ENCODE measurements at regions not wholly inside any gene's neighbourhood (a gene's known extent, or its start where the extent isn't known, plus 50 kb on each side); places are given as distances from the start of the nearest gene placed in this dataset.

DNA sequence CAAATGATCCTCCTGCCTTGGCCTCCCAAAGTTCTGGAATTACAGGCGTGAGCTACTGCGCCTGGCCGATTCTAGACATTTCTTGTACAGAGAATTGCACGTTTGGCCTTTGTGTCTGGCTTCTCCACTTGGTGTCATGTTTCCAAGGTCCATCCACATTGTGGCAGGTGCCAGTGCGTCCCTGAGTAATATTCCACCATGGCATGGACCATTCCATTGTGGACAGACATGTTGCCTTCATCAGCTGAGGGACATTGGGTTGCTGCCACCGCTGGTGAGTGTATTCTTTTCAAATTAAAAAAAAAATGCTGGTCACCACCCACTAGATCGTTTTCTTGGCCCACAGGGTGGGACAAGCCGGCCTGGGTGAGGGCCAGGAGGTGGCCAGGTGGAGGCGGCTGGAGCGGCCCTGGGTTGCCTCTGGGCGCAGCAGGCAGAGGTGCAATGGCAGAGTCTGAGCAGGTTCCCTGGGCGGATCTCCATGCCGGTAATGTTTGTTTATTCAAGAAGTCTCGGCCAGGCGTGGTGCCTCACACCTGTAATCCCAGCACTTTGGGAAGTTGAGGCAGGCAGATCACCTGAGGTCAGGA lies 274.1 kb downstream of the SEC14L1 start:
- H3K4me1 ChIP-seq (ENCODE audit: control insufficient read depth, insufficient read depth, low read length): peaks cover 67% of the 10 kb centered on the region
- H3K9ac ChIP-seq (ENCODE audit: low read length): no peak overlapping the region
- H3K9me3 ChIP-seq (ENCODE audit: control insufficient read depth, low read length): no peaks in the 10 kb centered on the region
- no peak overlapping the region for H3K4me3 ChIP-seq (ENCODE audit: low read length)
- no peaks in the 10 kb centered on the region for H3K27me3 ChIP-seq (ENCODE audit: control insufficient read depth, insufficient read depth, low read length)
- no peaks in the 10 kb centered on the region for H3K36me3 ChIP-seq (ENCODE audit: control insufficient read depth, insufficient read depth, low read length)

DNA sequence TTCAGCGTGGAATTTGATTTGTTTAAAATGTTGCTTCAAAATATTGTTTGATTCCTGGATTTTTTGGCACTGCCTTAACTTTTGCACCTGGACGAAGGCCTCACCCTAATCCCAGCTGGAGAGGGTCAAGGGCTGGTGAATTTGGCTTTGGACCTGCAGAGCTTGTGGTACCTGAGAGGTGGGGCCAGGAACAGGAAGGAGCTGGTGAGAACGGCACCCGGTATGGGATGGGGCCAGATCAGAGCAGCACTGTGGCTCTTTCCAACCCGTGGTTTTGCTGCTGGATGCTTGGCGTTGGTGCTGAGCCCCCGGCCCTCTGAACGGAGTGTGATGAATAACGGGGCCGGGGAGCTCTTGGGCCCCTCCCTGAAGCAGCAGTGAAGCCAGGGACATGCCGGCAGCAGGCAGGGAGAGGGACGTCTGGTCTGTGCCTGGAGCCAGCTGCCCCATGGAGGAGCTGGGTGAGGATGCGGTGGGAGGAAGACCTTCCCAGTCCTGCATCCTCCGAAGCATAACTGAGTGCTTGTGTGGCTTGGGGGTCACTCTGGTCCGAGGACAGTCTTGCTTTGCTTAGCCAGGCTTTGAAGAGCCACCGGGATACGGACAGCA lies 275.4 kb downstream of the SEC14L1 start:
- Histone ChIP-seq H3K36me3 (ENCODE audit: control insufficient read depth, insufficient read depth, low read length) (no peaks in the 10 kb centered on the region), H3K4me3 (ENCODE audit: low read length) (no peak overlapping the region), H3K27me3 (ENCODE audit: control insufficient read depth, insufficient read depth, low read length) (no peaks in the 10 kb centered on the region), H3K9ac (ENCODE audit: low read length) (no peak overlapping the region), H3K4me1 (ENCODE audit: control insufficient read depth, insufficient read depth, low read length) (peaks cover 67% of the 10 kb centered on the region), H3K9me3 (ENCODE audit: control insufficient read depth, low read length) (no peaks in the 10 kb centered on the region)

DNA sequence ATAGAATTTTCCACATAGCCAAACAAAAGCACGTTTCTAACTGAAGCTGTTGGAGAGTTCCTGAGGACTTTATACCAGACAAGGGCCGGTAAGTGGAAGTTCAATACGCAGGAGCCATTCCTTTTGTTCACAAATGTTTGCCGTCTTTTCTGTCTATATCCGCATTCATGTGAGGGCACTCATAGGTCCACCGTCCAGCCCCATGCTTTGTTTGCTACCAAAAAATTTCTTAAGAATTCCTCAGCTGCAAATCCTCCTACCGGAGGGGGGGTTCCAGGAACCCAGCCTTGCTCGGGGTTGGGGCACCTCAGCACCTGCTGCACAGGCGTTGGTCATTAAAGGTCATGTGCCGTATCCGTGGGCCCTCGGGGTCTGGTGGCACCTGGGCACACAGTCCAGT lies 276.8 kb downstream of the SEC14L1 start:
- peaks cover 71% of the 10 kb centered on the region for H3K4me1 ChIP-seq (ENCODE audit: control insufficient read depth, insufficient read depth, low read length)
- H3K27me3 ChIP-seq (ENCODE audit: control insufficient read depth, insufficient read depth, low read length): no peaks in the 10 kb centered on the region
- H3K36me3 ChIP-seq (ENCODE audit: control insufficient read depth, insufficient read depth, low read length): no peaks in the 10 kb centered on the region
- H3K4me3 ChIP-seq (ENCODE audit: low read length): no peak overlapping the region
- no peaks in the 10 kb centered on the region for H3K9me3 ChIP-seq (ENCODE audit: control insufficient read depth, low read length)
- H3K9ac ChIP-seq (ENCODE audit: low read length): no peak overlapping the region

DNA sequence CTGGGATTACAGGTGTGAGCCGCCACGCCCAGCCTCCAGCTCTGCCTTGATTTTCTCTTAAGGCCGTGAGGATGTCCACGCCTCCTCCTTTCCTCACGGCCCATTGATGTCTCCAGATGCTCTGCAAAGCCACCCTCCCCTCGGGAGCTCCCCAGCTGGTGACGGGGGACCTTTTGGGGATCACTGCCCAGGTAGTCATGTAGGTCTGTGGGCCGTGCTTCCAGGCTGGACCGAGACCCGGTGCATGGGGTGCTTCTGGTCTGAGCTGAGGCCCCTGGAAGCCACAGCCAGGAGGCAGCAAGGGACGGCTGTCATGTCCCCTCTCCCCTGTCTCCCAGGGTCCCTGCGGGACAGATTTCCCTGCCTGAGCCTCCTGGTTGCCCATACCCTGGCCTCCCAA lies 277.8 kb downstream of the SEC14L1 start:
- no peaks in the 10 kb centered on the region for H3K27me3 ChIP-seq (ENCODE audit: control insufficient read depth, insufficient read depth, low read length)
- H3K36me3 ChIP-seq (ENCODE audit: control insufficient read depth, insufficient read depth, low read length): no peaks in the 10 kb centered on the region
- H3K9me3 ChIP-seq (ENCODE audit: control insufficient read depth, low read length): no peaks in the 10 kb centered on the region
- no peak overlapping the region for H3K4me3 ChIP-seq (ENCODE audit: low read length)
- peaks cover 78% of the 10 kb centered on the region for H3K4me1 ChIP-seq (ENCODE audit: control insufficient read depth, insufficient read depth, low read length)
- H3K9ac ChIP-seq (ENCODE audit: low read length): no peak overlapping the region

DNA sequence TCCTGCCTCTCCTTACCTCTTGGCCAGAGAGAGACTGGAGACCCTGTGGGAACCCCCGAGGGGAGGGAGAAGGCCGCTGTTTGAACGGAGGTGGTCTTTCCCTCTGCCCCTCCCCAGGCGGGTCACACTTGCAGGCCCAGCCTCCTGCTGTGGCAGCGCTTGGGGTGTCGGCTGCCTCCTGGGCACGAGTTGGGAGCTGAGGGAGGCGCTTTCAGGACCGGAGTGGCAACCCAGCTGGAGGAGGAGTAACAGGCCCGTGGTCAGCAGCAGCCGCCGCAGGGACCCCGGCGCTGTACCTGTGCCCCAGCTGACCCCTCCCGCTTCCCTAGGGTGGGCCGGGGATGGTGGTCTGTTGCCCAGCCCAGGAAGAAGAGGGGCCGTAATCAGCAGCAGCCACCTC lies 278.3 kb downstream of the SEC14L1 start:
- Histone ChIP-seq H3K36me3 (ENCODE audit: control insufficient read depth, insufficient read depth, low read length) (no peaks in the 10 kb centered on the region), H3K27me3 (ENCODE audit: control insufficient read depth, insufficient read depth, low read length) (no peaks in the 10 kb centered on the region), H3K4me1 (ENCODE audit: control insufficient read depth, insufficient read depth, low read length) (peaks cover 82% of the 10 kb centered on the region), H3K9ac (ENCODE audit: low read length) (no peak overlapping the region), H3K4me3 (ENCODE audit: low read length) (no peak overlapping the region), H3K9me3 (ENCODE audit: control insufficient read depth, low read length) (no peaks in the 10 kb centered on the region)

DNA sequence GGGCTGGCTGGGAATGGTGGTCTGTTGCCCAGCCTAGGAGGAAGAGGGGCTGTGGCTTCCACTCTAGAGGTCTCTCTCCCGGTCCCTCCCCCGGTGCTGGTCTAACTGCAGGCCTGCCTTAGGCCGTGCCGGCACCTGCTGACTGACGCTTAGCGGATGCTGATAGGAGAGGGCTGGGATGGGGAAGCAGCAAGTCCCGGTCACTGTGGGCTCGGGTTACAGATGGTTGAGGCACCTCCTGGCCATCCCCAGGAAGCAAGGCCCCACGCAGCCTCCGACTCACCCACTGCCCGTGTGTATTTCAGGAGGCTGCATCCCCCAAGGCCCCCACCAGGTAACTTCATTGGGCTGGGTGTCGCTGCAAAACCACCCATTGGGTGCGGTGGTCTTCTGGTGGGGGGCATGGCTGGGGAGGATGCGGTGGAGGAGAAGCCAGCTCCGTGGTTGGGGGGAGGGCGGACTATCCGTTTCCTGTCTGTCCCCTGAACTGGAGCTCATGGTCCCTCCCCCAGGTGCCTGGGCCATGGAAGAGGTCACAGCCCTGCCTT lies 278.9 kb downstream of the SEC14L1 start:
- Histone ChIP-seq H3K9me3 (ENCODE audit: control insufficient read depth, low read length) (no peaks in the 10 kb centered on the region), H3K36me3 (ENCODE audit: control insufficient read depth, insufficient read depth, low read length) (no peaks in the 10 kb centered on the region), H3K9ac (ENCODE audit: low read length) (no peak overlapping the region), H3K27me3 (ENCODE audit: control insufficient read depth, insufficient read depth, low read length) (no peaks in the 10 kb centered on the region), H3K4me1 (ENCODE audit: control insufficient read depth, insufficient read depth, low read length) (peaks cover 87% of the 10 kb centered on the region), H3K4me3 (ENCODE audit: low read length) (no peak overlapping the region)

DNA sequence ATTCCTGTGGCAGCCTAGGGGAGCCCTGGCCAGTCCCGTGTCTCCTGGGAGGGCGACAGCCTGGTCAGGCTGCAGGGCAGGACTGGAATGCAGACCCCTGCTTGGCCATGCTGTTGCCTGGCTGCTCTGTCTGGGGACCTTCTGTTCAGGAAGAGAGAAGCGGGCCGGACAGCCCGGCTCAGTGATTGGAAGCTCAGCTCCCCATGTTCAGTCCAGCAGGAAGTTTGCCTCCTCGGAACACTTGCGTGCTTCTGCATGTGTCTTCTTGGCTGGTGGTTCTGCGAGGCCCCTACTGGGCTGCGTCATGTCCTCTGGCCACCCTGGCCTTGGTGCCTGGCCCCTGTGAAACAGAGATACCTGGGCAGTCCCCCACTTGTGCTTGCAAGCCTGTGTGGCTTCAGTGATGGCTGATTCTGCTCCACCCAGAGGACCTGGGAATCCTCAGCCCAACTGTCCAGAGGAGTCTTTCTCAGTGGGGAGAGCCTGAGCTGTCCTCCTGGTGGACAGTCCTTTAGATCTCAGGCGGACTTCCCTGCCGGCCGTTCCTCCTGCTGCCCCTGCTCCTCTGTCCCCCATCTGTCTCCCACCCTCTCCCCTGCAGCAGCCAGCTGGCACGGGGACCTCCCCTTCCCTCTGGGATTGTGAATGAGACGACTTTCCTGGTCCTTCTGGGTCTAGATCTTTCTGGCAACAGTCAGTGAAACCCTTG lies 279.5 kb downstream of the SEC14L1 start:
- Histone ChIP-seq H3K27me3 (ENCODE audit: control insufficient read depth, insufficient read depth, low read length) (no peaks in the 10 kb centered on the region), H3K36me3 (ENCODE audit: control insufficient read depth, insufficient read depth, low read length) (no peaks in the 10 kb centered on the region), H3K4me3 (ENCODE audit: low read length) (no peak overlapping the region), H3K9me3 (ENCODE audit: control insufficient read depth, low read length) (no peaks in the 10 kb centered on the region), H3K9ac (ENCODE audit: low read length) (peak overlapping the region; percentile 25), H3K4me1 (ENCODE audit: control insufficient read depth, insufficient read depth, low read length) (peaks cover 84% of the 10 kb centered on the region)

DNA sequence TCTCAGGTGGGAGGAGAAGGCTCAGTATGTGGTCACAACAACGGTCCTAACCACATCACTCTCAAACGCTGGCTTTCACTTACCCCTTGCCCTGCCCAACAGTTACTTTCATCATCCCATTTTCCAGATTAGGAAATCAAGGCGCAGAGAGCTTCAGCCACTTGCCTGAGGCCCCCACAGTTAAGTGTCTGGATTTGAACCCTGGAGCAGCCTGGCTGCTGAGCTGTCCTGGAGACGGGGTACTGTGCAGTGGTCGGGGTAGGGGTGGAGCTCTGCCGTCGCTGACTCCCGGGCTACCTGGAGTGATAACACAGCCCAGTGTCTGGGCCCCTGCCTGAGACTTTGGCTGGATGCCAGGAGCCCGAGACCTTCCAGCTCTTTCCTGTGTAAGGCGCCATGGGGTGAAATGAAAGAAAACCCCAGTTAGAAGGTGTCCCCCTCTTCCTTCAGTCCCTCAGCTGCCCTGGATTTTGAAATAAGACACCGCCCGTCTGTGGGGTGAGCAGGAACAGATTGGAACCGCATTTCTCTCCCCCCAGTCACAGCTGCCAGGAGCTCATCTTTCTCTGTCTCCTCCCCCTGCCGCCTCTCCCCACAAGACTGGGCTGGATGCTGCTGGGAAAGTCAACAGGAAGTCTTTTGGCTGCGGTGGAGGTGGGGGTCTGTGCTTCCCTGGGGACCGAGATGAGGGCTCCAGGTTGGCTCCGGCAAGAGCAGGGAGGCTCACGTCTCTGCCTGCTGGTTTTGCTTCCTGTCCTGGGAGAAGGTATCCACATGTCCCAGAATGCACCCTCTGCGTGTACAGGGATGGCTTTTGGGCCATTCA lies 280.2 kb downstream of the SEC14L1 start:
- Histone ChIP-seq H3K27me3 (ENCODE audit: control insufficient read depth, insufficient read depth, low read length) (no peaks in the 10 kb centered on the region), H3K4me3 (ENCODE audit: low read length) (no peak overlapping the region), H3K4me1 (ENCODE audit: control insufficient read depth, insufficient read depth, low read length) (peaks cover 82% of the 10 kb centered on the region), H3K9me3 (ENCODE audit: control insufficient read depth, low read length) (no peaks in the 10 kb centered on the region), H3K9ac (ENCODE audit: low read length) (peak overlapping the region; percentile 25), H3K36me3 (ENCODE audit: control insufficient read depth, insufficient read depth, low read length) (no peaks in the 10 kb centered on the region)

DNA sequence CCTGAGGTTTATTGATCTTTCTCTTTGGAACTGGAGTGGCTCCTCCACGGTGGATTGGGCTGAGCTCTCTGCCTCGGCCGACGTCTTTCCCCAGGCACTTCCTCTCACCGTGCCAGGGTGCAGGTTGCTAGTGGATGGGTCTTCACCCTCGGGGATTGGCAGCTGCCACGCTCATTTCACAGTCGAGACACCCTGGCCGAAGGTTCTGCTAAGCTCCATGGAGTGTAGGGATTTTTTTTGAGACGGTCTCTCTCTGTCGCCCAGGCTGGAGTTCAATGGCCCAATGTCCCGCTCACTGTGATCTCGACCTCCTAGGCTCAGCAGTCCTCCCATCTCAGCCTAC lies 280.8 kb downstream of the SEC14L1 start:
- no peak overlapping the region for H3K4me3 ChIP-seq (ENCODE audit: low read length)
- no peaks in the 10 kb centered on the region for H3K36me3 ChIP-seq (ENCODE audit: control insufficient read depth, insufficient read depth, low read length)
- H3K4me1 ChIP-seq (ENCODE audit: control insufficient read depth, insufficient read depth, low read length): peaks cover 82% of the 10 kb centered on the region
- H3K27me3 ChIP-seq (ENCODE audit: control insufficient read depth, insufficient read depth, low read length): no peaks in the 10 kb centered on the region
- H3K9me3 ChIP-seq (ENCODE audit: control insufficient read depth, low read length): no peaks in the 10 kb centered on the region
- no peak overlapping the region for H3K9ac ChIP-seq (ENCODE audit: low read length)

DNA sequence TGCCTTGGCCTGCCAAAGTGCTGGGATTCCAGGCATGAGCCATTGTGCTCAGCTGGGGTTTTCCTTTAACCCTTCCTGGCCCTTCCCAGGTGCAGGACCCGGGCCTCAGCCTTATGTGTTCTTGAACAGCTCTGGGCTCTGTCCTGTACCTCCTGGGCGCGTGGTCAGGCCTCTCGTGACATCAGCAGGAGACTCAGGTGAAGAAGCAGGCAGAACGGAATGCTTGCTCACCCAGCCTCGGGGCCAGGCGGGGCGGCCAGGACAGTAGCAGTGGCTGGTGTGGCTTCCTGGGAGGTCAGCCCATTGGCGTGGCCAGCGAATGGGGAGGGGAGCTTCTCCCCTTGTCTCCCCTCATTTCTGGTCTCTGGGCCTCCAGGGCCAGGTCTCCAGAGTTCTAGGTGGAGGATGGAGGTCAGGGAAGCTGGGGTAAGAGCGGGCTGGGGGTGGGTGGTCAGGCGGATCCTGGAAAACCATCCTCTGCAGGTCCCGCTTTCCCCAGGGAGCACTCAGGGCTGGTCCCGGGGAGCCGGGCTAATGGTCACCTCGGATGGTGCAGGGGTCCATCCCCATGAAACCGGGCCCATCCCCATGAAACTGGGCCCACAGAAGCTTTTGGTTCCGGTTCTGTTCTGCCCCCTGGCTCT lies 281.5 kb downstream of the SEC14L1 start:
- H3K4me3 ChIP-seq (ENCODE audit: low read length): no peak overlapping the region
- no peaks in the 10 kb centered on the region for H3K36me3 ChIP-seq (ENCODE audit: control insufficient read depth, insufficient read depth, low read length)
- H3K27me3 ChIP-seq (ENCODE audit: control insufficient read depth, insufficient read depth, low read length): no peaks in the 10 kb centered on the region
- H3K9ac ChIP-seq (ENCODE audit: low read length): no peak overlapping the region
- H3K9me3 ChIP-seq (ENCODE audit: control insufficient read depth, low read length): no peaks in the 10 kb centered on the region
- peaks cover 83% of the 10 kb centered on the region for H3K4me1 ChIP-seq (ENCODE audit: control insufficient read depth, insufficient read depth, low read length)

DNA sequence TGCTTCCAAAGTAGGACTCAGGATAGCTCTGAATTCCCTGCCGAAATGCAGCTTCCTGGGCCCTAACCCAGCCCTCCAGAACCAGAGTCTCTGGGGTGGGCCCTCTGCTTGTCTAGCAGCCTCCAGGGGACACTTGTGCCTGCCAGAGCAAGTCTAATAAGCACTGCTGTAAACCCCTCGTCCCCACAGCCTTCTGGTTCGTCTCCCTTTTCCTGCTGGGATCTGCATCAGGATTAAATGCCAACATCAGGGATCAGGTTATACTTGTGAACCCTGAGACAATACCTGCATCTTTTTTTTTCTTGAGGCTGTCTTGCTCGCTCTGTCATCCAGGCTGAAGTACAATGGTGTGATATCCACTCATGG lies 282.0 kb downstream of the SEC14L1 start:
- Histone ChIP-seq H3K9me3 (ENCODE audit: control insufficient read depth, low read length) (no peaks in the 10 kb centered on the region), H3K4me3 (ENCODE audit: low read length) (no peak overlapping the region), H3K27me3 (ENCODE audit: control insufficient read depth, insufficient read depth, low read length) (no peaks in the 10 kb centered on the region), H3K36me3 (ENCODE audit: control insufficient read depth, insufficient read depth, low read length) (no peaks in the 10 kb centered on the region), H3K4me1 (ENCODE audit: control insufficient read depth, insufficient read depth, low read length) (peaks cover 86% of the 10 kb centered on the region), H3K9ac (ENCODE audit: low read length) (no peak overlapping the region)
